Neural crest cell (in vitro differentiated cells): ENCODE measurements at regions not wholly inside any gene's neighbourhood (a gene's known extent, or its start where the extent isn't known, plus 50 kb on each side); places are given as distances from the start of the nearest gene placed in this dataset.

Source experiments
- DNase-seq: peaks from one replicate; pipeline ENCODE4 v3.0.0; 2021; ENCODE audit warnings: low read depth, mixed read lengths, low spot score
- H3K27ac Mint-ChIP-seq: one replicate; pipeline ENCODE4 v1.8.0; 2021; ENCODE audit warnings: mild to moderate bottlenecking, mixed read lengths; ENCODE audit not compliant: unreplicated experiment
- H3K27me3 Mint-ChIP-seq: 2 replicates; pipeline ENCODE4 v1.8.0; 2021; ENCODE audit warnings: low read depth, mild to moderate bottlenecking, mixed read lengths
- H3K36me3 Mint-ChIP-seq: 2 replicates; pipeline ENCODE4 v1.8.0; 2021; ENCODE audit warnings: low read depth, mild to moderate bottlenecking, mixed read lengths
- H3K4me1 Mint-ChIP-seq: 2 replicates; pipeline ENCODE4 v1.8.0; 2021; ENCODE audit warnings: mixed read lengths
- H3K4me3 Mint-ChIP-seq: one replicate; pipeline ENCODE4 v1.8.0; 2021; ENCODE audit warnings: mild to moderate bottlenecking, mixed read lengths
- H3K9me3 Mint-ChIP-seq: 2 replicates; pipeline ENCODE4 v1.8.0; 2021; ENCODE audit warnings: mixed read lengths
- CTCF ChIP-seq: fragments of 200-600 bp; sonication (generic); conservative IDR thresholded peaks from 2 replicates; pipeline ENCODE4 v1.5.0; 2021; ENCODE audit warnings: antibody characterized with exemption, mild to moderate bottlenecking

GRCh38 chr6:90403489-90404381, 107.1 kb upstream of the BACH2 start:
- no peak for TF ChIP-seq CTCF
- DNase-seq, result no peak
- no peaks in the 10 kb centered on the region for H3K9me3 Mint-ChIP-seq
- H3K4me1 Mint-ChIP-seq, result peaks cover 21% of the 10 kb centered on the region
- no peak overlapping the region for H3K4me3 Mint-ChIP-seq
- no peaks in the 10 kb centered on the region for H3K27me3 Mint-ChIP-seq
- H3K27ac Mint-ChIP-seq, result no peak overlapping the region
- H3K36me3 Mint-ChIP-seq, result no peaks in the 10 kb centered on the region

- no peaks in the 10 kb centered on the region for H3K36me3 Mint-ChIP-seq
- H3K27me3 Mint-ChIP-seq, result no peaks in the 10 kb centered on the region
- no peak overlapping the region for H3K4me3 Mint-ChIP-seq
- H3K4me1 Mint-ChIP-seq, result peaks cover 21% of the 10 kb centered on the region
- H3K9me3 Mint-ChIP-seq, result no peaks in the 10 kb centered on the region
- DNase-seq, result no peak
- no peak overlapping the region for H3K27ac Mint-ChIP-seq
- TF ChIP-seq CTCF, result no peak
Measured at GRCh38 chr6:90402831-90403192, 106.2 kb upstream of the BACH2 start.

DNA sequence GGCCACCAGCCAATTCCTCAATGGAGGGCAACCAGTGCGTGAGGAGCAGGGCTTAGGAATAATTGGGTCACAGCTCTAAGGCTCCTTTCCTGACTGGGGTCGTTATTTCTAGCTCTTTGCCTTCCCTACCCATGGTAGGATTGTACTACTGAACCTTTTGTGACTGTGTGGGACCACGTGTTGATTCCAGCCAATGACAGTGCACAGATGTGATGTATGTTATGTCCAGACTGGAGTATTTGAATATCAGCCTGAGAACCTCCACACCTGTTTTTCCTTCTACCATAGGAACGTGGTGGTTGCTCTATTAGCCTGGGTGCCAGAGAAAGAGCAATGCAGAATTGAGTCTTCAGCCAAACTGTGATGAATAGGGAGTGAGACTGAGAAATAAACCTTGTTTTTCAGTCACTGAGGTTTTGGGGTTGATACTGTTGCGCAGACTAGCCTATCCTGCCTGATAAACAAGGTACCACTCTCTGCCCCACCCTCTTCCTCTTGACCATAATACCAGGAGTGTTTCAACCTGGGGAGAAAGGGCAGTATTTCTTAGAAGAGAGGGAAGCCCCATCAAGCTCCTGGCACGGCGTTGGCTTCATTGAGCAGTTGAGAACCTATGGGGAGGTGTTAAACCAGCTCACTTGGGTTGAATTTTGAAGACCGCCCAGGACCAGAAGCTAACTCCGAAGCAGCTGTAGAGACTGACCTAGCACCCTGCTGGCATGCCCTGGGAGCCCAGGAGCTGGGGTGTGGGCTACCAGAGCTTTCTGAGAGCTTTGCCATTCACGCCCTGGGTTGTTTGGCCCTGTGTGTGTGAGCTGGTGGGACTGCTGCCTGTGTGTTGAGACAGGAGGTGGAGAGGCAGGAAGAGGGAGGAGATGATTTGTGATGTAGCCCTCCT, 105.5 kb upstream of the BACH2 start:
- no peak overlapping the region for H3K4me3 Mint-ChIP-seq
- no peaks in the 10 kb centered on the region for H3K36me3 Mint-ChIP-seq
- H3K4me1 Mint-ChIP-seq, result peaks cover 21% of the 10 kb centered on the region
- no peaks in the 10 kb centered on the region for H3K27me3 Mint-ChIP-seq
- DNase-seq, result no peak
- H3K27ac Mint-ChIP-seq, result no peak overlapping the region
- no peaks in the 10 kb centered on the region for H3K9me3 Mint-ChIP-seq
- no peak for TF ChIP-seq CTCF

GRCh38 chr6:90399970-90400369, 103.3 kb upstream of the BACH2 start:
- no peak for DNase-seq
- Mint-ChIP-seq H3K4me1 (peaks cover 19% of the 10 kb centered on the region), H3K27me3 (no peaks in the 10 kb centered on the region), H3K36me3 (no peaks in the 10 kb centered on the region), H3K27ac (no peak overlapping the region), H3K4me3 (no peak overlapping the region), H3K9me3 (no peaks in the 10 kb centered on the region)
- no peak for TF ChIP-seq CTCF

DNA sequence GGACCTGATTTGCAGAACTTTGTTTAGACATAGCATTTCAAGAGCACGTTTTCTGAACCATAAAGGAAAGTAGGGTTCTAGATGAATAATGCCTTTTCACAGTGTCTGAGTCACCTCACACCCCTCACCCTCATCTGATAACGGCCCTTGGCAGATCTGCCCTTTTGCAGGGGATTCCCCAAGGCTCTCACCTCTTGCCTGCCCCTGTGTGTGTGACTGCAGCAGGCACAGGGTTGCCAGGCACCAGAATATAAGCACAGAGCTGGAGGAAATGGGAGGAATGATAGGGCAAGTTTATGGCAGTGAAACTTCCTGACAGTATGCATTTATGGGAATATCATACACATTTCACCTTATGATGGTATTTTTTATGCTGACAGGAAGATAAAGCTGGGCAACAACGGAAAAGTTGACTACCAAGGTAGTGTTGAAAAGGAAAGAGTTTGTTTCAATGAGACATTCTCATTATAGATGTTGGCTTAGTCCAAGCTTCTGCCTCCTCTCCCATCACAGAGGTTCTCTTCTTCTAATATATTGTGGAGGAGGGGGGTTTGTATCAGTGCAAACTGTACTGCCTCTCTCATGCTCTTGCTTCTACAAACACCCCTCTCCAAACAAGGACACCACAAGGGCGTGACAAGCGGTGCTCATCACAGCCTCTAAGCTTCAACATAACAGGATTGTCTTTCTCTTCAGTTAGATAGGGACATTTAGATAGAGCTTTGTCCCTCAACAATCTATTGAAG, 101.5 kb upstream of the BACH2 start:
- no peak for DNase-seq
- H3K36me3 Mint-ChIP-seq, result no peaks in the 10 kb centered on the region
- no peaks in the 10 kb centered on the region for H3K27me3 Mint-ChIP-seq
- H3K4me1 Mint-ChIP-seq, result peaks cover 4% of the 10 kb centered on the region
- TF ChIP-seq CTCF, result no peak
- H3K9me3 Mint-ChIP-seq, result no peaks in the 10 kb centered on the region
- H3K27ac Mint-ChIP-seq, result no peak overlapping the region
- no peak overlapping the region for H3K4me3 Mint-ChIP-seq
